Right kidney (tissue), 1 donor: ENCODE measurements at regions not wholly inside any gene's neighbourhood (a gene's known extent, or its start where the extent isn't known, plus 50 kb on each side); places are given as distances from the start of the nearest gene placed in this dataset.

Experiments used
- DNase-seq: peaks from one replicate; pipeline ENCODE4 v3.0.0-alpha.2; 2016

DNA sequence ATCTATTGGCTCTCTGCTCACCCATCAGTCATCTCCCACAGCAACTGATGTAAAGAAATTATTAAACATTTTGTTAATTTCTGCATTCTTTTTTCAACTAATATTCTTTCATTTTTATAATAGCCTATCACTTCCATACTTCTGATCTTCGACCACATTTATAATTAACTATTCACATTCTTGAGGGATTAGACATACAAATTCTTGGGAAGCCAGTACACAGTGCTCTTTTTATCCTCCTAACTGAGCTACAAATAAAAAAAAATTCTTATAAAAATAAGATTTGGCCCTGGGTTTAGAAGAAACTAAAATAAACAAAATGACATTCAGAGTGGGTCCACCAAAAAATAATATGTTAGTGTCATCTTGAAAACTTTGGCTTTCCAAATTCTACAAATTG lies 103.7 kb upstream of the ITGA1 start:
- no peak for DNase-seq

DNA sequence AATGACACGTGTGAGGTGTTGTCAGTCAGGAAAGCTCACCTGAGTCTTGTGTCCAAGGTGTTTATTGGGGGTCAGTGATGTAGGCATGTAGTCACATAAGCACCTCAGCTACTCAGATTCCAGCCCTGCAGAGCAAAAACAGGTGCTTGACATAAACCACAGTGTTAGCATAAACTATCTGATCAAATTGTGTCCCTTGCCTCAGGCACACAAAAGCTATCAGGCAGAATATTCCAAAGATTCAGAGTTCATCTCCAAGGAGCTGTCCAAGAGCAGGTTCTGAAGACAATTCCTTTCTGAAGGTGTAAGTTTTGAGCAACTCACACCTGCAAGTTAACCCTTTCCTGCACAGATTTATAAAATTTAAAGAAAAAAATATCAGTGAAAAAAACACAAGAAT lies 102.2 kb upstream of the ITGA1 start:
- DNase-seq, result no peak

DNA sequence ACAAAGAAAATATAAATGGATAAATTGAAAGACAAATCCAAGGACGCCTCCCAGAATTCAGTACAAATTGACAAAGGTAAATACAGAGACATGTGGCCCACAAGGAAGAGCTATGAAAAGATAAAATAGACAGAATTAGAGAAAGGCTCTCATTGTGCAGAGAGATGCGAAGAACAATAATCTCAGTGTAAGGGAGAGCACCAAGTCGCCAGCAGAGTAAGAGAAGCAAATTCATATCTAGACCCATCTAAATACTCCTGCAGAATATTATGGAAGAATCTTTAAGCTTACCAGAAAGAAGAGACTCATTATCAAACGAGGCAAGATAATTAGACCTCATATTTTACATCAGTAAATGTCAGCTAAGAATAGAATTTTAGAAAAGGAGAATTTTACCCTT lies 101.7 kb upstream of the ITGA1 start:
- DNase-seq, result no peak

DNA sequence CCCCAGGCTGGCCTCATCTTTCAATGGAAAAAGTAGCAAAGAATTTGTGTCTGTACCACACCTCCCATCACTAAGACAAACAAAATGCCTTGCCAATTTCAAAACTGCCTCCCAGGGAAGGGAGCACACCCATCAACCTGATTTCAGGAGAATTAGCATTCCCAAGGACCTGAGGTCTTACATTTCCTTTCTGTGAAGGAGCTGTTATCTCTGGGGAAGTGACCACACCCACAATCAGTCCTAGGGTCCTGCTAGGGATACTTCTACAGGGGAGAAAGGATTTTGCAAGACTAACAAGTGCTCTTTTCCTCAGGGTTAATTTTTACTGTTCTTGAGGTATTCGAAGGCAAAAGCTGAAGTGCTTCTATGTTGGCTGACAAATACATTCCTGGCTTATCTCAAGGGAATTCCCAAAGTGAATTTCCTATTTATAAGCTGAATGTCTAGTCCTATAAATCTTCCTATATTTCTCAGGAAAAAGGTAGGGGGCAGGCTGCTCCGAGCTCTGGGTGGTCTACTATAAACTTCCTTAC lies 97.4 kb upstream of the ITGA1 start:
- DNase-seq, result no peak

DNA sequence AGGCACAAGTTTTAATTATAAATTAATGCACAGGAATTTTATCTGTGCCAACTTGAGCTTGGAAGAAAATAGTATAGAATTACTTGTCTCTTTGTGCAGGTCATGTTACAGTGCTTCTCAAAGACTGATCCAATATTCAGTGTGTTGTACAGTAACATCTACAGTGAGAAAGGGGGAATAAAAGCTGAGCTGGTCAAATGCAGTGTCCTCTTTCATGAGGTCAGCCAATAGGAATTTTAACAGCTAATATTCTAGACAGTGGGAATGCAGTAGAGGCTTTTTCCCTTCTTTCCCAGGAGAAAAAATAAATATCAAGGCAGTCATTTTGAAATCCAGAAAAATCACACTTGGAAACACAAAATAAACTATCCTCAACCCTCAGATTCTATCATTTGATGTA lies 95.7 kb upstream of the ITGA1 start:
- no peak for DNase-seq

DNA sequence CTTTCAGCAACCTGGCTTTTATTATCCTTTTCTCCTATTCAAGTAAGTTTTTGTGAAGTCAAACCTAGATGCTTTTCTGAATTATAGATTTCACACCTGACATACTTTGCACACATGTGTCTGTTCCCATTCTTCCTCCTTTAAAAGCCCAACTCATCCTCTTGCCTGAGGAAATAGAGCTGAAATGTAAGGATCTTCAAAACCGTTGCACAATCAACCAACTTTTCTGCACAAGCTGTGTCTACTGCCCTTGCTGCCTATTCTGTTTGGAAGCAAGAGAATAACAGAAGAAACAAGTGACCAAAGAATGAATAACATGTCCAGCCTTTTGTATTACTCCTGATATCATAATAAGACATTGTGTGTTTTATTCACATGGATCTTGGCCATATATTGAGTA lies 95.1 kb upstream of the ITGA1 start:
- DNase-seq, result no peak

DNA sequence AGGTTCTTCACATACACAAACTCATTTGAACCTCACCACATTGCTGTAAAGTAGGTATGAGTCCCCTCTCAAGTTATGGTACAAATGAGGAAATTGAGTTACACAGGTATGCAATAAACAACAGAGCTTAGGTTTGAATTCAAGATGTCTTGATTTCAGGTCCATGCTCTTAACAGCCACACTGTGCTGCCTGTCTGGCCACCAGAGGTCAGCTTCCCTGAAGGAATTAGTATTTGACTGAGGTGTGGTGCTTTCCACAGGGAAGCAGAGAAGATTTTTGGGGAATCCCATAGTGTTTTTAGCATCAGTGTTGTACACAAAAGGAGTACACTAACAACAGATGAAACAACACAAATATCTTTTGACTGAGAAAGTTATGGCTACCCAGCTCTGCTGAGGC lies 94.4 kb upstream of the ITGA1 start:
- no peak for DNase-seq

DNA sequence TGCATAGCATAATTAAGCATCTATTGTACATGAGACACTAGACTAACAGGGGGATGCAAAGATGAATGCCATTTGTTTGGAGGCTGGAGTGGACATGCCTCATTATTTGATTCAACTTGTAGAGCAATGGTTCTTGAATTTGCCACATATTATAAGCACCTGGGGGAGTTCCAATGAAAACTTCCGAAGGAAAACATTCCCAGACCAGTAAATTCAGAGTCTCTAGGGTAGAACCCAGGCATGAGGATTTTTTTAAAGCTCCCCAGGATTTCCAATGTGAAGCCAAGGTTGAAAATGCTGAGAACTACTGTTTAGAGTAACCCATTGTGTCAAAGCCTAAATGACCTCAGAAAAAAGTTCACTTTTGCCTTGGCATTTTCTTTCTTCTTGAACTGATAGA lies 93.9 kb upstream of the ITGA1 start:
- DNase-seq, result no peak

DNA sequence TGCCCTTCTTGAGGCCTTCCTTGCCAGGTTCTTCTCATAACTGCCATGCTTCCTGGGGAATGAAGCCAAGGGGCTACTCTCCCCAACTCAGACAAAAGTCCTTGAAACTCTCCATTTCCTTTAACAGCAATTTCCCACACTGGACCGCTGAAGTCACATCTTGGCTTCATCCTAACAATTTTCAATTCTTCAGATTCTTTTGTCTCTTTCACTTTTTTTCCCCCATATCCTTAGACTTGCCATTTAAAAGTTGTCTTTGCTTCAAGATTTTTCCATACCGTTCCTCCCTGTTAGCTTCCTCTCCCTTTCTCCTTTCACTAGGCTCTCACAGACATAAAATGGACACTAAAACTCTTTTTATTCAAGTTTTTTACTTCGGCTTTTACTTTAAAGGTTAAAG lies 93.1 kb upstream of the ITGA1 start:
- DNase-seq, result no peak

DNA sequence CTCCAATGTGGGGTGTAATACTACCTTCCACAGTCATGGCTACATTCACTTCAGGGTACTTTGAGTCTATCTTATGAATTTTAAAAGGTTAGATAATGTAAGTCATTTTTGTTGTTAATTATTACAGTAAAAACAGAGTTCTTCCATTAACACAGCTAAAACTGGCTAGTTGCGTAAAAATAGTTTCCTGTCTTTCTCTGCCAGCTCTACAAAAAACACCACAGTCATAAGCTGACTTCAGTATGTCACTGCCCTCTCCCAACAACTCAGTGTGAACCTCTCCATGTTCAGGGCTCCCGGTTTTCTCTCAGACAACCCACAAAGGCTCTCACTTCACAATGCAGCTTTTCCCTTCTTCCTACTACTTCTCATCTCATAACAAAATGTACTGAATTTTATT lies 84.8 kb upstream of the ITGA1 start:
- no peak for DNase-seq

DNA sequence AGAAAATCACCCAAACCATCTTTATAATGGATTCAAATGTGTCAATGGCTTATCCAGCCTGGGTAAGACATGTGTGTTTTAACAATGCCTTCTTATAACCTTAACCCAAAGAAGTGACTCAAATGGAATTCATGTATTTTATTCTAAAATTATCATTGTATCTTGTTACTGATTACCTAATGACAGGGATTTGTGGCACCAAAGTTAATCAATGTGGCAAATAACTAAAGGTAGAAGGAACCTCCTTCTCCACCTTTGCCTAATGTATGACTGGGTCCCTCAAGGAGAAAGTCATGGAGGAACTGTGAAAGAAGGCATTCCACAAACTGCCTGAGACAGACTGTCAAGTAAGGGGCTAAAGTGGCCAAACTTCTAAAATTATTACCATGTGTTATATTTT lies 84.4 kb upstream of the ITGA1 start:
- DNase-seq, result no peak

DNA sequence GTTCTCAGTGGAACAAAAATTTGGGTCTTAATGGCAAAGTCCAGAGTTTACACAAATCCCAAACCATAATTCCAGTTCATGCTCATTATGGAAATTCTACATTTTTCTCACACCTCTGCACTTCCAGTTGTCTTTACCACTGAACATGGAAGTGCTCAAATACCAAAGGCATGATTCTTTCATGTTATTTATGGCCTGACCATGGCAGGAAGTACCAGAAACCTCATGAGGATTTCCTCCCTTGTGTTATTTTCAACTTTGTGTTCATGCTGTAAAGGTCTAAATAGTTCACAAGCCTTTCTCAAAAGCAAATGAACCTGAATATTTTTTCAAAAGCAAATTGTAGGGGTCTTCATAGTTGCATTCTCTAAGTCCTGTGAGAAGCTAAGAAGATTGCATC lies 82.0 kb upstream of the ITGA1 start:
- DNase-seq, result no peak

DNA sequence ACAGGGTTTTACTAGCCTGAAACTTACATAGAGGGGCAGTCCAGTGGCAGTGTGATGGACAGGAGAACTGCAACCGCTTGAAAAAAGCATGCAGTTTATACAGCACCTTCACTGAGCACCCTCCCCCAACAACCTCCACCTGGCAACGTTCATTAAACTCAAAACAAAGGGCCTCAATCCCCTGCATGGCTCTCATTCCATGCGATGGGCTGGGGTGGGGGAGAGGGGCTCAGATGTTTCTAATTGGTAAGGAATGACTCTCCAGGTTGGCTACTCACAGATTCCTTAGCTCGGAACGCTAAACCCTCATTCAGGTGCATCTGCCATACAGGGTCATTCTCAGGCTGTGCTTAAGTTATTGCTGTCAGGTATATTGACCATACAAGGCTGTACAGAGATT lies 80.9 kb upstream of the ITGA1 start:
- DNase-seq, result no peak

DNA sequence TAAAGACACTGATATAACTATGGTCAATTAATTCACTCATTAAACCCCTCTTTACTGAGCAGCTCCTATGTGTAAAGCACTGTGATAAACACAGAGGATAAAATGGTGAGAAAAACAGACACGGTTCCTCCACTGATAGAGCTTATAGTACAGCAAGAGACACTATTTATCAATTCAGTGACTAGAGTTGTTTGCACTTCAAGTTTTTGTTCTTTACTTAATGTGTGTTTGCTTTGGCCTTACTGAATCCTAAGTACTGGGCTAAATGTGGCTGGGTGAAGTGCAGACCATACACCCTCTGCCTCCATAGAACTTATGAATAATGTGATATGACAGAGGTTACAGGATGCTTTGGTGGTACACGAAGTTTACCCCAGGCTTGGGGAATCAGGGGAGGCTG lies 80.1 kb upstream of the ITGA1 start:
- no peak for DNase-seq

DNA sequence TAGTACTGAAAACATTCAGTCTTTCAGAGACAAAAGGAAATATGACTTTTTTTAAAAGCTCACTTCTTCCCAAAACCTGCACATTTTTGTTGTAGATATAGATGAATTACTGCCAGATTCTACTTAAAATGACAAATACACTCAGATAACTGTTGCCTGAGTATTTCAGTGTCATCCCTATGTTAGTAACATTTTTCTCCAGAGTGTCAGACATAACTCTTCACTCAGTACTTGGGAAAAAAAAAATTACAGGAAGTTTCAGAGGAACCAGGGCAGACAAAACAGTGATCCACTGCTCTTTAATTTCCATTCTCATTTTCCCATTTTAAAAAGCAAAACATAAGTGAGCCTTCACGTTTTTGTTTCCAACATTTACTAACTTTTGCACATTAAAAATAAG lies 79.3 kb upstream of the ITGA1 start:
- no peak for DNase-seq

DNA sequence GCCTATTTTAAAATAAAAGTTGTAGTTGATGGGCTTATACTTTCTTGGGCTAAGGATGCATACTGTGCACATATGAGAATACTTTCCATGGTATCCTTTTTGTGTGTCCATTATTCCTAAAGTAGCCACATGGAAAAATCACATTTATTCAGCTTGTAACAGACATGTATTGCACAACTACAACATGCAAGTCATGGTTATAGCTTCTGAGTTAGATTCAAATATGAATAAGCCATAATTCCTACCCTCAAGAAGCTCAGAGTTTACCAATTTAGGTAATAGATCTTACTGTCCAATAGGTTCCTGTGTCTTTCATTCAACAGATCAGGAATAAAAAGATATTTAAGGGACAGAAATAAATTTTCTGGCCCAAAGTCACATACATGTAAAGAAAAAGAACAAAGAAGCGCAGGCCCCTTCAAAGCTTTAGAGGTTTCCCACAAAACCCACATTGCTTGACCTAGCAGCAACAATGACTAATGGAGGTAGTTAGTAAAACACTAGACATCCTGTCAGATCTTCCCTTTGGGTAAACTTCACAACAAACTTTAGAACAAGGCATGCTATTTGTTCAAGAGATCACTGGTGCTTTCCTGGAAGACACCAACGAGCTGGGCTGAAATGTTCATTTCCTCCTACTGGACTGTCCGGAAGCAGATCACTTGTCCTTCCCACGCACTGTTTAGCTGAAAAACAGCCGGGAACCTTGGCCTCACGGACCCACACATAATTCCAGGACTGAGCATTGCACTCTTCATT lies 78.4 kb upstream of the ITGA1 start:
- DNase-seq, result no peak

DNA sequence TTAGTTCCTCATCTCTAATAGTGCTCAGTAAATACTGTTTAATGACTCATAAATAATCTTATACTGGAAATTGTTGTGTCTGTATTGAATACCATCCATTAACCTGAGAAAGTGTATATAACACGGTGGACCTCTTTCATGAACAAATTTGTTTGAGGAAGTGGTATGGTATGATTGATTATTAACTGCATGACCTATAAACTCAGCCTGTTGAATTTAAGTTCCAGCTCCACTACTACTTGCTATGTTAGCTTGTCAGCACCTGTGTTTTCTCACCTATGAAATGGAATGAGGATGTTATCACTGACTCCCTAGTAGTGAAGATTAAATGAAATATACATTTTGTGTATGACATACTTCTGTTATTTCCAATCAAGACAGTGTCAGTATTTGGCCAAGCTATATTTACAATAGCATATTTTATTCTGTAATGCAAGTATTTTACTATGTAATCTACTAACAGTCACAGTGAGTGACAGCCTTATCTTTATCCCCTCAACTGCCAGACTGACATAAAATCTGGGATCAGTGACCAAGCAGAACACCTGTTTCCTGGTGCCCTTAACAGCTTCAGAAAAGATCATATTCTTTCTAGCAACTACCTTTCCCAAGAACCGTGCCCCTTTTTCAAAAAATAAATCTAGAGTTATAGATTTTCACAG lies 77.3 kb upstream of the ITGA1 start:
- DNase-seq, result no peak

DNA sequence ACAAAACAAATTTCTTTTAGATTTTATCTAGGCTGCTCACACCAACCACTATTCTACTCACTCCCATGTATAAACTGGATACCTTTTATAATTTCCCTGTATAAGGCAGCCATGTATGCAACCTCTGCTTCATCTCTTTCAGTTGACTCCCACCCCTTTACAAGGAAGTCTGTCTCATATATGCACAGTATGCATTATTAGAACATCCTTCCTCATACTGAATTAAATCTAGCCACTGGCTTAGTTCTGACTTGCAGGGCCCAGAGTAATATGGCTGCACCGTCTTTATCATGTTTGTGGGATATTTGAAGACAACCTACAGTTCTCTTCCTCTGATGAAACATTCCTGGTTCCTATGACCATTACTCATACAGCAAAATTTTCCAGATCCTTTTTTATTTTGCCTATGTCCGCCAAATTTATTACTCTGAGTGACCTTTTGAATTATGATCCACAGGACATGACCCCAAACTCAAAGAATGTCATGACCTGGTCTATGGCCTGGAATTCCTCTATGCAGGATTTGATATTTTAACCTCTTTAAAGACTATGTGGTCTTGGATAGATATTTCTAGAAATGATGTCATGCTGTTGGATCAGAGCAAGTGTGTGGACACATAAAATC lies 76.6 kb upstream of the ITGA1 start:
- DNase-seq, result no peak

DNA sequence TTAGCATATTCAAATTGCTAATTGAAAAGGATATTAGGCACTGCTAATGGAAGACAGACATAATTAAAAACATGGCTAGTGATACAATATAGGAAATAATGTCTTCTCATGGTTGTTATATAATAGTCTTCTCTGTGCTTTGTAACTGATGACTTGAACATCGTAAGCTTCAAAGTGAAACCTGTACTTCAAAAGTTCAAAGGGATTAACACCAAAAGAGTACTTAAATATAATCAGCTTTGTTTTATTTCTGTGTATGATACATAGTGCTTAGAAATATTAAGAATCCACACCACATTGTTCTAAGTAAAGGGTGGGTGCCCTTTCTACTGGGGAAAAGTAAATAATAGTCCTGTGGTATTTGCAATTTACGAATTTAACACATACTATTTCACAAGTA lies 75.4 kb upstream of the ITGA1 start:
- DNase-seq, result no peak

DNA sequence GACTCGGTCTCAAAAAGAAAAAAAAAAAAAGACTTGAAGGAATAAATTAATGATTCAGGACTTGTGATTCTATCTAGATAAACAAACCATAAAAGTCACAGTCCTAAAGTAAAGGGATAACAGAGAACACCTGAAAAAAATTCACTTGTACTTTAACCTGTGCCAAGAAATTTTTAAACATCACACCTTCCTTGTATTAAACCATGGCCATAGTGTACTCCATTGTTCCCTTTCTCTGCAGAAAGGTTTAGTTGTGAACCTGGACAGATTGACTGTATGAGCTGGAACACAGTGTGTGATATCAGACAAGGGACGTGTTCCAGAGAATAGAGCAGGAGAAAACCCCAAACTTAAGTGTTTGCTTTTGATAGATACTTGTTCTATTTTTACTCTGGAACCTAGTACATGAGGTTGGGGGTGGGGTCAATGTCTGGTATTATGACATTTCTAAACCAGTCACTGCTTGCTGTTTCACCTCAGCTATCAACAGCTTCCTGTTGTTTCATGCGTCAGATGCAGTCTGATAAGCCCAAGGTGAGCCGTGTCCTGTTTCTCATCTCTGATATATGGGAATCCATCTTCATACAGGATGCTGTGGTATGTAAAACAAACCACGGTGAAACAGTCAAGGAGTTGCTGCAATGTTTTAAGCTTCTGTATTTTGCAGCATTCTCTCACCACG lies 62.5 kb upstream of the ITGA1 start:
- no peak for DNase-seq

DNA sequence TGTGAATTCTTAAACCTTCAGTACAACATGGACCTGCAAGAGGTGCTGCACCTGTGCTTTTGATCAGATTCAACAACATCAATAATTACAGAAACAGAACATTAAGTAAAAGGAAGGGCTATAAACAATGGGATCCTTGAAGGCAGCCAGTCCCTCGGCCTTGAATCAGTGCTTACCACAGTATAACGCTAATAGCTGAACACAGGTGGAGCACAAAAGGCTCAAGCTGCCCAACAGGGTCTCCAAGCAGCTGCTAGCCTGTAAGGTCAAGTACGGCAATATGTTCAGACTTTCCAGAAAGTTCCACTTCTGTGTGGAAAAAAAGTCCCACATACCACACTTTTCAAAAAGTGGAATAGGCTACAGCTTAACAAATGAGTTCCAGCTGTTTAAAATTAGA lies 61.9 kb upstream of the ITGA1 start:
- no peak for DNase-seq

DNA sequence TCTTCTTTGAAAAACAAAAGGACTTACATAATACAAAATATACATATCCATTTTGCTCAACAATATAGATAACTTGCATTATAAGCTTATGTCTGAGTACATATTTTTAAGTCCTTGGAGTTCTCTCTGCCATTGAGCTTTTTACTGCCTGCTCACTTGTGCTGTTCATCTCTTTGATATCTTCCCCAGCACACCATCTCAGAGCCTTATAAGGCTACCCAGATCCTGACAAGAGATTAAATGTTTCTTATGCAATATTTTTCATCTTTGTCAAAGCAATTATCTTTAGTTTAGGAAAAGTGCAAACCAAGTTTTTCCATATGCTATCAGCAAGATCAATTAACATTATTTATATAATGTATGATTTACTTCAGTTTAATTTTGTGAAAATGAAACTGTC lies 60.7 kb upstream of the ITGA1 start:
- DNase-seq, result no peak

DNA sequence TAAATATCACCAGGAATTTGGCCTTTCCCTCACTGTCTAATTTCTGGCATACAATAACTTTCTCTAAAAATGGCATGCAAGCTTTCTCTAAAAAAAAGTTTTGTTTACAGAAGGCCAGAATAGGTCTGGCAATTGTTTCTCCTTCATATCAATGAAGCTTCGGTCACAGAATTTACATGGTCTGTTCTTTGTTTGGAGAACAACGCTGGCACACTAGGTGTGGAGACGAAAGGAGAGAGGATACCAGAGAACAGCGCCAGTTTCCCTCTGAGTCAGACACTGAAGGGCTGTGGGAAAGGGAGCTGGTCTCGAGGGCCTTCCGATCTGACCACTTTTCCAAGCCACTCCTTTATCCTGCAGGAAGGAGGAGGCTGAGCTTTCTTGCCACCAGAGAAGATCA lies 60.1 kb upstream of the ITGA1 start:
- no peak for DNase-seq
